G401.6 (cell line): ENCODE measurements at regions not wholly inside any gene's neighbourhood (a gene's known extent, or its start where the extent isn't known, plus 50 kb on each side); places are given as distances from the start of the nearest gene placed in this dataset.
"Not testable (repeated sequence)": the region's sequence is repeated elsewhere in the genome, so short reads cannot be mapped to it uniquely, and the experiment has no call there.

ENCODE experiments used
- FAIRE-seq: peaks from 2 replicates; lab custom pipeline; 2012; peaks lifted over from hg19 to GRCh38; lab: Jason Lieb, UNC

DNA sequence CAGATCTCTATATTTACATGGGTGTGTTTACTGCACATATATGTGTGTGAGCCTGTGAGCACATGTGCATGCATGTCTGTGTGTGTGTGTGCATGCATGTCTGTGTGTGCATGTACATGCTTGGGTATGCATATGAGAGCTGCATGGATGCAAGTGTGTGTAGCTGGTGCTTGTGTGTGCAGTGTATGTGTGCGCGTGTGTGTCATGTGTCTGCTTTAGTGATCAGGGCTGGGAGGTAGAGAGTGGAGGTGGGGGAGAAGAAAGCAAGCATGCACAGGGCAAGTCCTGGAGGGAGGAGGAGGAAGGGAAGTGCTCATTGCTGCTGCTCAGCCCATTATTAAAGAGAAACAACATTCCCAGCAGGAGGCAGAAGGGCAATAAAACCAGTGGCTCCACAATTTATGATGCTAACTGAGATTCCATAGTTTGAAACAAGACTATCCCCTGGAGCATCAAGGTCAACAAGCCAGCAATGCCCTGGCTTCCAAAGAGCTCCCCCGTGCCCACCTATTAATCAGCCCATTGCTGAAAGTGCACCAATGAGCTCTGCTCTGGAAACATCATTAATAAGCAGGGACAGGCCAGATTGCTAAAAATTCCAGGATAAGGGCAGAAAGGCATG, 414.0 kb downstream of the MAFB start:
- no peak for FAIRE-seq

DNA sequence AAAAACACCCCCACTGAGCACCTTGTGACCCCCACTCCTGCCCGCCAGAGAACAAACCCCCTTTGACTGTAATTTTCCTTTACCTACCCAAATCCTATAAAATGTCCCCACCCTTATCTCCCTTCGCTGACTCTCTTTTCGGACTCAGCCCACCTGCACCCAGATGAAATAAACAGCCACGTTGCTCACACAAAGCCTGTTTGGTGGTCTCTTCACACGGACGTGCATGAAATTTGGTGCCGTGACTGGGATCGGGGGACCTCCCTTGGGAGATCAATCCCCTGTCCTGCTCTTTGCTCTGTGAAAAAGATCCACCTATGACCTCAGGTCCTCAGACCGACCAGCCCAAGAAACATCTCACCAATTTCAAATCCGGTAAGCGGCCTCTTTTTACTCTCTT, 419.8 kb downstream of the MAFB start:
- FAIRE-seq = not testable (repeated sequence)

DNA sequence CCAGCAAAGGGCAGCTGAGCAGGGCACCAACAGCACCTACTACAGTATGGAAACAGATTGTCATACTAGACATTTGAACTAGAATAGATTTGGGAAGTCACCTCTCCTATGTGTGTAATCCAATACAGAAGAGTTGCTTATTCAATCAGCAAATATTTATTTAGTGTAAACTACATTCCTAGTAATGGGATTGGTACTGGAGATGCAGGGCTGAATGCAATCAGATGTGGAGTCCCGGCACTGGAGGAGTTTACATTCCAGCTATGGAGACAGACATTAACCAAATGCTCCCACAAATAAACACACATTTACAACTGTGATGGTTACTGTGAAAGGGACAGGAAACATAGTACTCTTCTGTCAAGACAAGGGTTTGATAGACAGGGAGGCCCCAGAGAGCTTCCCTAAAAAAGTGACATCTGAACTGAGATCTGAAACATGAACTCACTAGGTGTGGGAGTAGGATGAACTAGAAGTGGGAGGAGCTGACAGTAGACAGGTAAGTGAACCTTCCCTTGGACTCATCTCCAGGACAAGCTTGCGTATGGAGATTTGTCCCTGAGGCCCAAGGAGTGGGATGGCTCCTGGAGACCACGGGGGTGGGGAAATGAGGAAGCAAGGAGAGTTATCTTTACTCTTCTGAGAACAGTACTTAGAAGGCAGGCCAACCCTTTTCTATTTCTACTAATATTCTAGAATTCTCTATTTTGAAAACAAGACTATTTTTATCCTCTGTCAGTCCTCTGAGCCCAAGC, 420.5 kb downstream of the MAFB start:
- FAIRE-seq = no peak

DNA sequence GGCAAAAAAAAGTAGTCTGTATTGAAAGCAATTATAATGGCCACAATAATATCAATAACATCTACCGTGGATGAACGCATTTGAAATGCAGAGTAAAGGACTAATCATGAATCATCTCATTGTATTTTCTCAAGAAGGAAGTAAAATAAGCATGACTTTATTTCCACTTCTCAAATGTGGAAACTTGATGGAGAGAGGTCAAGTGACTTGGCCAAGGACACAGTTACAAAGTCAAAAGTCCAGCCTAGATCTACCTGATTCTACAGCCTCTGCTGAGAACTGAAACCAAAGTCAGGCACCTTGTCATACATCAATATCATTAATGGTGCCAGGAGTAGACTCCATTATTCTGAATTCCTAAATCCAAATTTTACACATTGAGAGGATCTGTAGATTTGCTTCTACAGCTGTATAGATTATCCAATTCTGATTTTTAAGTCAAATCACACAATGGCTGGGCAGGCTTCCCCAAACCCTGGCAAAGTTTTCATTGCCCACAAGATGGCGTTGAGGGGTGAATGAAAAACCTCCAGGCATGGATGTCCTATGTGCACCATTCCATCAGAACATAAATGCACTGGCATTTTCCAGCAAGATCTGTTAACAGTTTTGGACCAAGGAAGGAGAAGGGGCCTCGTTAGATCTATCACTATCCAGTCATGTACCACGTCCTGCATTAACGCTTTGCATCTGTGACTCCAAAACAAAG, 423.1 kb downstream of the MAFB start:
- no peak for FAIRE-seq

DNA sequence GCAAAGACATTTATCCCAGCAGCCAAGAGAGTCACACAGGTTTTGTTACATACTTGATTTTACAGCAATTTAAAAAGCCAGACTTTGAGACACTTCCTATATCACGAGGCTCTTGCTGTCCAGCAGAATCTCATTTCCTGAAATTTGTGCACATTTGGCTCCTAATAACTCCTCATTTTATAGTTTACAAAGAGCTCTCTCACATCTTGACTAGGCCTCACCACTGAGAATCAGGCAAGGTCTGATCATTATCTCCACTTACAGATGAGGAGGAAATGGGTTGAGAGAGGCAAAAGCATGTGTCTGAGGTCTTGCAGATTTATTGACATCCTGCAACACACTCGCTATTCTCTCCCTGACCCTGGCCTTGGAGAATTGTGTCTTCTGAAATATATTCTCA, 426.8 kb downstream of the MAFB start:
- no peak for FAIRE-seq

DNA sequence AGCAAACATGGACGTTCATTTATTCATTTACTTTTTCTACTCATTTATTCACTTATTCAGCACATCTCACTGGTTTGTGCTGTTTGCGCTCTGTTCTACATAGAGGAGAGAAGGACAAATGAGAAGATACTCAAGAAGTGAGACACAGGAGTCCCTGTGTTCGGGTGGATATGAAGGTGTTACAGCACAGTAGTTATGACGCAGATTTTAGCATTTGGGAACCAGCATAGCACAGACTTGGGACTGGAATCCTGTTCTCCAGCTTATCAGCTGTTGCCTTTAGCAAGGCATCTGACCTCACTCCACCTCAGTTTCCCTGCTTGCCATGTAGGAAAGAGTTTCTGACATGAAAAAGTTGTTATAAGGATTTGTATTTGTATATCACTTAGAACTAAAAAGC, 430.1 kb downstream of the MAFB start:
- no peak for FAIRE-seq

DNA sequence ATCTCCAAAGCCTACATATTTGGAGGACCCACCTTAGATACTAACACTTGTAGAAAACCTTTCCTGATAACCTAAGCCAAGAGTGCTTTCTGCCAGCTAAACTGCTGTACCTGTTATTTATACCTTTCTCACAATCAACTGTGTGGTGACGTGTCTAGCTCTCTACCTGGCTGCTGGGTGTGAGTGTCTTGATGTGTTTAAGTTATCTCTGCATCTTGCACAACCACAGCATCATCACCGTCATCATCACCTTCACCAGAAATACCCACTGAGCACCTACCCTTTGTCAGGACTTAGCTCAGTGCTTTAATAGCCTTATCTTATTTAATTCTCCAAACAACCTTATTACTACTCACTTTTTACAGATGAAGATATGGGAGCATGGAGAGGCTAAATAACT, 431.3 kb downstream of the MAFB start:
- FAIRE-seq = no peak

DNA sequence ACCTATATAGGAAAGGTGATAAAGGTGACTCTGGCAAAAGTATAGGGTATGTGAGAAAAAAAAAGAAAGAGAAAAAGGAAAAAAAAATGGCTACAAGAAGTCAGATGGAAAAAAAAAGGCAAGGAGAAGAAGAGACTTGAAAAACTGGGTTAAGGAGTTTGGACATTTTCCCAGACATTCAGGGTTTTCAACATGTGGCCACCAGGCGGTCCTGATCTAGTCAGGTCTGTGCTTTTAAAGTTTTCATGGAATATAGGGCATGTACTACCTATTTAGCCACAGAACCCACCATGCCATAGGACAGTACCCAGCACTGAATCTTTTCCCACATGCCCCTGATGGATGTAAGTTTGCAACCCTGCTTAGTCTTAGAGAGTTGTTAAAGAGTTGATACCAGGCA, 433.7 kb downstream of the MAFB start:
- no peak for FAIRE-seq

DNA sequence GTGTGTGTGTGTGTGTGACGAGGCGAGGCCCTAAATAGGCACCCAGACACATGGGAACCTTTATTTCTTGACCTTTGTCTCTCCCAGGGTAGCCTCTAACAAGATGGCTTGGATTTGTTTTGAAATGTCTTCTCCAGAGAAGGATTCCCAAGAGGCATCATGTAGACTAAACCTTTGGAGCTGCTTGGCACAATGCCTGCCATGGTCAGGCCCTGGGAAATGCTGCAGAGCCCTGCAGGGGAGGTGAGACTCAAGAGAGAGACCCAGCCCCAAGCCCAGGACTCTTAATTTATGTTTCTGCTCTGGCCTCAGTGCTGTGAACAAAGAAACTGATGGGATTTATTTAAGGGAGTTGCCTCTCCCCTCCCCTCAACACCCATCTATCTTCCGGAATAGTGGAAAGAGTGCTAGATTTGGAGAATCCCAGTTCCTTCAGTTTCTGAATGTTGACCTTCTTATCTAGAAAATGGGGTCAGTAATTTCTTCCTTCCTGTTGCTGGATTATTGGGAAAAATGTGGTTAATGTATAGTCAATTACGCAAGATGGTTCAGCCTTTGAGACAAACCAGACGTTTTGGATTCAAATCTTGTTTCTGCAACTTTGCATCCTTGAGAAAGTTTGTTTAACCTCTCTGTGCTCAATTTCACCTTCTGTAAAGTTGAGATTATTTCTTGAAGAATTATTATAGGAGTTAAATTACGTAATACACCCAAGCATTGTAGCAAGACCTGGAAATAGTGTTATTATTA, 434.8 kb downstream of the MAFB start:
- no peak for FAIRE-seq

DNA sequence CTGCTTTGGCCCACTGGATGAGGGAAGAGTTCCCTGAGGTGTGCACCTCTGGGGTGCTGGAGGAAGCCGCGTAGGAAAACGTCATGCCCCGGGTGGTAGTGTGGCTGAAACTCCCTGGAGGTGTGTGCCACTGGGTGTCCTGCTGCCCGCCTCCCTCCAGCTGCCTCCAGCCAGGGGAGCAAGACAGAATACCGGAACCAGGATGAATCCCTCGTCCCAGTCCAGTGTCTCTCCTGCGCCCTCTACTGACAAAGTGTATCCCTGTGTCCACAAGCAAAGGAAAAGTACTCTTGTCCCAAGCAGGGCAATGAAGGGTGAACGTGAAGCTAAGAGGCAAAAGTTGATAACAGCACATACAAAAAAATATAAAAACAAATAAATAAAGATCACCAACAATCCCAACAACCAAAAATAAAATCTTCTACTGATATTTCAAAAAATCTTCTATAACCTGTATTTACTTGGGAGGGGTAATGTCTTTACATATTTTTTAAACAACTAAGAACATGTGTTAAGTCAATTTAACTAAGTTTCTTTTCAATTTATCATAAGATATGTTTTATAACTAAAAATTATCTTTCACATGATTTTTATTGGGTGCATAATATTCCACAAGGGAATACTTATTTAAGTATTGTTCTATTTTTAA, 437.6 kb downstream of the MAFB start:
- peak; percentile 68 for FAIRE-seq

DNA sequence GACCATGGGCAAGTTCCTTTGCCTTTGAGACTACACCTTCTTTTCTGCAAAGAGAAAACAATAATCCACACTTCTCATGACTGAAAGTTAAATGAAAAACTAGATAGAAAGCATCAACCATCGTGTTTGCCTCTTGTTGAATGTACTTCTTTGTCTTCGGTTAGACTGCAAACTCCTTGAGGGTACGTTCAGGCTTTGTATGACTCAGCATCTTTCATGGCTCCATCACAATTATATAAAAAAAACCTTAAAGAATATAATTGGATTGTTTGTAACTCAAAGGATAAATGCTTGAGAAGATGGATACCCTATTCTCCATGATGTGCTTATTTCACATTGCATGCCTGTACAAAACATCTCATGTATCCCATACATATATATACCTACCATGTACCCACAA, 439.2 kb downstream of the MAFB start:
- no peak for FAIRE-seq

DNA sequence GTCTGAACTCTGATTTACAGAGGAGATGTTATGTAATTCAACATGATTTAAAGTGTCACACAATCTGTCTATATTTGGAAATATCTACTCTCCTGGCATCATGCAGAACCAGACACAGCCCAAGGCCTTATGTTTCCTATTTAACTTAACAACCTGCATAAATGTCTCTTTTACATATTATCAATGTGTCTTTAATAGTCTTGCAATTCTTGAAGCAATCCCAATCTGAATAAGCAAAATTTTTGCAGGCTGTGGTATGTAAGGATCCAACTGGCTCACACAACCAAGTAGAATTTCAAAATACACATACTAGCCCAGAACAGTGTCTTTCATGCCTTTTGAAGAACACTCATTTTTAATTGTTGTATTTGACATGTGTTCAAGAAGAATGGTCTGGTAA, 443.2 kb downstream of the MAFB start:
- no peak for FAIRE-seq

DNA sequence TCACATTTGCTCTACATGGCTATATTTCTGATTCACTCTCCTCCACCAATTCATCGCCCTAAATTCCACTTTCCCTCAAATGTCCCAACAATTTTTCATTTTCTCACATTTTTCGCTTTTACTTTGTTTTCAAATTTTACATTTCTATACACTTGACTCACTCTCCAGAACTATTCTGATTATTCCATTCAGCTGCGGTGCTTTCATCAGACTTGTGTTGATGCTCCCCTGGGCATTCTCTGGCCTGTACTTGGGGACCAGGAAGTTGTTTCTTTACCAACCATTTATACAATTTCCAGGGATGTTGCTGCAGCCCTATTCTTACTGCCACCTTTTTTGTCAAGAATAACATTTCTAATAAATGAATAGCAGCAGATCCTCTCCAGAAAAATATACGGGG, 444.8 kb downstream of the MAFB start:
- FAIRE-seq = no peak

DNA sequence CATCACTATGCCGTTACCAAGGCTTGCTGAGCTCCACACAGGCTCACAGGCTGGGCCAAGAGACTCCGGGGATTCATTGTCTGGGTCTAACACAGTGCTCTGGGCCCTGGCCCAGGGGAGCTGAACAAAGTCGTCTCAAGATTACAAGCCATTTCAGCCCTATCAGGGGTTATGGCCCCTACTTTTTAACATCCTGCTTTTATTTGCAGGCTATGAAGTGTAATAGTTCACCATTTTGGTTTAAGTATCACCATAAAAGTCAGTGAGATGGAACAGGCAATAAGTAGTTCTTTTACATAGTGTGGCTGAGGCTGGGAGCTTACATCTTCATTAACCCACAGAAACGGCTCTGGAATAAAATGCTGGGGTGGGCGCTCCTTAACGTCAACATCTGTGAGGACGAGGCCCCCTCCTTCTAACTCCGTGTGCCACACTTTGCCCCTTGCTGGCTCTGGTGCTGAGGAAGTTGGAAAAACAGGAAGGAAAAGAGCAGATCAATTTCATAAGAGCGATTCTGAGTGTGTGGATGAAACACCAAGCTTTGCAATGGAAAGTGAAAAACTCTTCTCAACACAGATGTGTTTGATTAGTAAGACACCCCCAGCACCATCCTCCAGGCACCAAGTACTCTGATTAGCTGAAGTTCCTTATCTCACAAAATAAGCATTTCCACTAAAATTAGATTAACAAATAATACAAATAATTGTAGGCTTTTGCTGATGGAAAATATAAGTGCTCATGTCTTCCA, 447.3 kb downstream of the MAFB start:
- FAIRE-seq = no peak

DNA sequence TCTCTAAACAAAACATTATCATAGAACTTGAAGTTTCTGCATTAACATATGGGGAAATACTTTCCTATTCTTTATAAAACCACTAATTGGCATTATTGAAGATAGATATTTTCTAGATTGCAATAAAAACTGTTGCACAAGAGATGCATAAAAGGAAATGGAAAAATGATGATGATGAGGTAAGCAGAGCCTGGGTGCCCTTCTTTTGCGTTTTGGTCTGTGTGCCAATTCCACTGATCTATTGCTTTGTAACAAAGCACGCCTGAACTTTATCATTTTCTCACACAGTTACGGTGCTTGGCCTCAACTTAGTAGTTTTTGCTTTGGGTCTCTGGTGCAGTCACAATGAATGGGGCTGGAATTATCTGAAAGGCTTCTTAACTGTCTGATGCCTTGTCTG, 450.5 kb downstream of the MAFB start:
- FAIRE-seq = no peak

DNA sequence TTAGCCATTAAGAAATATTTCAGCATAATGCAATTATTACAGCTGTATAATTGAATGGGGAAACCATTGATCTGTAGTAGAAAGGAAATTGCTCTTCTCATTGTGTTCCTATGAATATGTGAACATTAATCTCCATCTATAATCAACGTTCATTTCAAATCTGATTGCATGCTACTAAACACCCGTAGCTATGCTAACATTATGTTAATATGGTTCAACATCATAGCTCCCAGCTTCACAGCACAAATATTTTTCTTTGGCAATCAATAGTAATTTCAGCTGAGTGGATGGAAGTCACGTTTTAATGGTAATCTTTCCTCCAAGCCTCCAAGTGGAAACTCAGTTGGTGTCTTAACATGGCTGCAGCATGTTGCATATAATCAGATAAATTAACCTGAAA, 454.4 kb downstream of the MAFB start:
- FAIRE-seq = no peak

DNA sequence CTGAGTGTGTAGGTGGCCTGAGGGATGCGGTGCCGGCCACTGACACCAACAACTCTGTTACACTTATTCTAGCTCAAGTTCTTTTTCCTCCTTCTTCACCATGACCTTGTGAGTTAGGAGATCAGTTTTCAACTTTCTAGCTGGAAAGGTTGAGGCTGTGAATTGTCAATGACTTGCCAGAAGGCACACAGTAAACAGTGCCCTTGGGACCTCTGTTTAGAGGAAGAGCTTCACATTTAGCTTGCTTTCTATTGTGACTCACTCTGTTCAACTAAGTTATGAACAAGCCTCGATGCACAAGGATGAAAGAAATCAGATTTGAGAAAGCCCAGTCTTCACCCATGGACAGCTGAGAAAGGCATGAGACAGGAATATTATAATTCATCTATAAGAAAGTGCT, 455.6 kb downstream of the MAFB start:
- FAIRE-seq = no peak

DNA sequence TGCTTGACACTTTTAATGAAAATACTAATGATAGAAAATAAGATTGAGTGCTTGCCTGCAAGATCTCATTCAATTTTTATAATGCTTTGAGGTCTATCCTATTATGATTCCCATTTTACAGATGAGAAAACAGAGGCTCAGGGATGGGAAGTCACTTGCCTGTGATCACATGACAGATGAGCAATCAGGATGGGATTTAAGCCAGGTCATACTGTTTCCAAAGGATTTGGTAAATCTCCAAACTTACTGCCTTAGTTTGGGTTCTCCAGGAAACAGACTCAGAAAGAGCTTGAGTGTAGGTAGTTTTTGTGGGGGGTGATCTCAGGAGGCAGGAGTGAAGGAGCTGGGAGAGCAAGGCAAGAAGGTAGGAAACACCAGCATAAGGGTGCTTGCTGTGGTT, 456.3 kb downstream of the MAFB start:
- no peak for FAIRE-seq

DNA sequence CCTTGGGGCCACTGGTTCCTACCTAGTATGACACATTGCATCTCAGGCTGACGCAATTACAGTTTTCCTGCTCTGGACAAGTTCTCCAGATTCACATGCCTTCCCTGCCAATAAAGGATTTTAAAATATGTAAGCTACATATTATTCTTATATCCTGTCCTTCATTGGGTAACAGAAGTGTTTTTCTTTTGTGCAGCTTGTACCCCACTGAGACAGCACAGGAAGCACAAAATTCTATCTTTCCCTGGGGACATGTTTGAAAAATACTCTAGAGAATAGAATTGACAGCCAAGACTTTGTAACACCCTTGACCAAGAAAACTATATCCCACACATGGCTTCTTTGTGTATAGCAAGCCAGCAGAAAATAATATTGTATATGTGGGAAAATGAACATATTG, 456.8 kb downstream of the MAFB start:
- no peak for FAIRE-seq

DNA sequence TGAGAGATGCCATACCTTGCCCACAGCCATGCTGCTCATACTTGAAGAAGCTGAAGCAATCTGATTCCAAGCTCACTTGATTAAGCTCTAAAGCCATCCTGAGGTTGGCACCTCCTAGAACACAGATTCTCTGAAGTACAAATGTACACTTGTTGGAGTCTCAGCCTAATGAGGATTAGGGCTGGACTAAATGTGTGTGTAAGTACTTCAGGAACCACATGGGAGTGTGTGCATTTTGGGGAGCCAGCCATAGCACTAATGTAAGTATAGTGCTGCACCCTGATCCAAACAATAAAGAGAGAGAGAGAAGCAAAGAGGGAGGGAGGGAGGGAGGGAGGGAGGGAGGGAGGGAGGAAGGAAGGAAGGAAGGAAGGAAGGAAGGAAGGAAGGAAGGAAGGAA, 458.6 kb downstream of the MAFB start:
- FAIRE-seq = no peak

DNA sequence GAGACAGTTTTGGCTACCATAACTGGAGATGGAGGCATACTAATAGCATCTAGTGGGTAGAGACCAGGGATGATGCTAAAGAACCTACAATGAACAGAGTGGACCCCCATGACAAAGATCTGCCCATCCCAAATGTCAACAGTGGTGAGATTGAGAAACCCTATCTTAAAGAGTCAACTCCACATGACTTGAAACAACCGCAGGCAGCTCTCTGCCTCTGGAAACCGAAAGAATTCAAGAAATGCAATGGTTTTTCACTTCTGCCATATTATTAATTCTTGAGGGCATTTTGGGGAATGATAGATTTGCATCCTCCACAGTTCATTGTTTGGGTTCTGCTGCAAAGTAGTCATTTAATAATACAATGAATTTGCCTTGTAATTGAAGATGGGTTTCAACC, 463.4 kb downstream of the MAFB start:
- FAIRE-seq = no peak

DNA sequence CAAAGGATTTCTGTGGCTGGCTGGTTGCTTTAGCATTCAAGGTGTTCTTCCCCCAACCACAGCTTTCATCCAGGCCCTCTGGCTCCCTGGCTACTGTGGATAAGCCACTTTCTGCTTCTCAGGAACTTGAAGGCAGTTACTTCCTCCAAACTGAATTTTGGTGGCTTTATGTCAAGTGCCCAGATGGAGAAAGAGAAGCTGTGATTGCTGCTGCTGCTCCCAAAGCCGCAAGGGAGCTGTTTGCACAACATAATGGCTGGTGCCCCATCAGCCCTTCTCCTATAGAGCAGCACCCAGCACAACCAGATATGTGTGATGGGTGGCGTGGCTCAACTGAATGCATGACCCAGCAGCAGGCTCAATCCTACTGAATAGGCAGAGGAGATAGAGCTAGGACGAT, 465.2 kb downstream of the MAFB start:
- no peak for FAIRE-seq
